Neutrophil (primary cell): ENCODE measurements at regions not wholly inside any gene's neighbourhood (a gene's known extent, or its start where the extent isn't known, plus 50 kb on each side); places are given as distances from the start of the nearest gene placed in this dataset.
"Not testable (repeated sequence)": the region's sequence is repeated elsewhere in the genome, so short reads cannot be mapped to it uniquely, and the experiment has no call there.

ENCODE experiments used
- H3K27ac ChIP-seq: fragments of 200-600 bp; sonication (generic); 2 replicates; pipeline ENCODE4 v1.5.1; 2016; ENCODE audit warnings: mild to moderate bottlenecking, moderate library complexity
- H3K27me3 ChIP-seq: fragments of 200-600 bp; sonication (generic); 2 replicates; pipeline ENCODE4 v1.6.0; 2016; ENCODE audit warnings: mild to moderate bottlenecking
- H3K36me3 ChIP-seq: fragments of 200-600 bp; sonication (generic); 2 replicates; pipeline ENCODE4 v1.5.1; 2017
- H3K4me1 ChIP-seq, 2 experiments: fragments of 200-600 bp in 1 of 2; sonication (generic) in 1 of 2; 1 replicate in 1 of 2; 2 replicates in 1 of 2; pipeline versions ENCODE4 v1.5.1 to v1.6.1; 2013 to 2016; ENCODE audit warnings: low read depth in 1 of 2, low read length in 1 of 2, mild to moderate bottlenecking in 1 of 2, moderate library complexity in 1 of 2; ENCODE audit not compliant: control insufficient read depth in 1 of 2, insufficient read depth in 1 of 2
- H3K4me3 ChIP-seq, 2 experiments: fragments of 200-600 bp in 1 of 2; sonication (generic) in 1 of 2; 1 replicate in 1 of 2; 2 replicates in 1 of 2; pipeline ENCODE4 v1.5.1; 2013 to 2016; ENCODE audit warnings: low read depth in 1 of 2, low read length in 1 of 2, mild to moderate bottlenecking in 1 of 2, moderate library complexity in 1 of 2
- H3K9me3 ChIP-seq: fragments of 200-600 bp; sonication (generic); 2 replicates; pipeline ENCODE4 v1.5.1; 2016
- CTCF ChIP-seq: fragments of 200-600 bp; sonication (generic); IDR thresholded peaks from 2 replicates; pipeline ENCODE4 v1.5.1; 2016; ENCODE audit warnings: antibody characterized with exemption

DNA sequence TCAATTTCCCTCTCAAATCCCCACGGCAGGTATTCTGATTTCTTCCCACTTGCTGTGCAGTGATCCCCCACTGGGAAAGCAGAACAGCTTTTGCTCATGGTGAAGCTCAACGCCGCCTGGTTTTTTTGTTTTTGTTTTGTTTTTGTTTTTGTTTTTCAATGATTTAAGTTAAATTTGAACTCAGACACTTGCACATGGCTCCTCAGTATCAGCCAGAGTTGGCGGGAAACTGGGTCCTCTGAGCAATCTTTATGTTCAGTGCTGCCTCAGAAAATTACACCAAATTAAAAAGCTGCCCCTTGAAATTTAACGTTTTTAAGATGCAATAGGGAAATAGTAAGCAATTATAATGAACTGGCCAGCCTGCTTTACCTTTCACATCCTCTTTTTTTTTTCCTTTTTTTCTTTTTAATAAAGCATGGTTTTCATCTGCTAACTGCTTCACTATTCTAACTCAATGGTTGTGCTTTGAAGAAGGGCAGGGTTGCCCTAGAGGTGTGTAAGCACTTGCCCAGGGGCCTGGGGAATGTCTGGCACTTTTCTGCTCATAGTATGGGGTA lies 277.0 kb upstream of the HNRNPA3 start:
- no peak for TF ChIP-seq CTCF
- H3K9me3 ChIP-seq, result no peaks in the 10 kb centered on the region
- H3K36me3 ChIP-seq, result no peaks in the 10 kb centered on the region
- H3K27ac ChIP-seq, result no peak overlapping the region
- no peaks in the 10 kb centered on the region for H3K4me1 ChIP-seq
- no peak overlapping the region for H3K4me3 ChIP-seq
- no peaks in the 10 kb centered on the region for H3K27me3 ChIP-seq

GRCh38 chr2:176936410-176936809 lies 276.2 kb upstream of the HNRNPA3 start:
- no peak for TF ChIP-seq CTCF
- H3K9me3 ChIP-seq, result no peaks in the 10 kb centered on the region
- no peak overlapping the region for H3K27ac ChIP-seq
- no peaks in the 10 kb centered on the region for H3K36me3 ChIP-seq
- H3K4me1 ChIP-seq, result no peaks in the 10 kb centered on the region
- no peaks in the 10 kb centered on the region for H3K27me3 ChIP-seq
- no peak overlapping the region for H3K4me3 ChIP-seq

DNA sequence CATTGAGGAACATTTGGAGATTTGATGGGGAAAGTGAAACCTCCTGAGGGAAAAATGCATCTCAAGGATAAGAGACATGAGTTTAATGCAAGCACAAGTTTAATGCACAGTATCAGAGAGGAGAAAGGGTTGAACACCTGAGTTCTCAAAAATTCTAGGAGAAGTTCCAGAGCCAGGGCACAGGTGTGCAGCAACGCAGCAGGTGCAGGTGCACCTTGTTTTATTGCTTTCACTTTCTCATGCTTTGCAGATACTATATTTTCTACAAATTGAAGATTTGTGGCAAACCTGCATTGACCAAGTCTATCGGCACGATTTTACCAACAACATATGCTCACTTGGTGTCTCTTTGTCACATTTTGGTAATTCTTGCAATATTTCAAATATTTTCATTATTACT lies 267.6 kb upstream of the HNRNPA3 start:
- H3K36me3 ChIP-seq, result no peaks in the 10 kb centered on the region
- H3K4me1 ChIP-seq, result no peaks in the 10 kb centered on the region
- no peaks in the 10 kb centered on the region for H3K9me3 ChIP-seq
- TF ChIP-seq CTCF, result no peak
- no peak overlapping the region for H3K27ac ChIP-seq
- H3K4me3 ChIP-seq, result no peak overlapping the region
- no peaks in the 10 kb centered on the region for H3K27me3 ChIP-seq

GRCh38 chr2:176947754-176948153 lies 264.8 kb upstream of the HNRNPA3 start:
- no peaks in the 10 kb centered on the region for H3K9me3 ChIP-seq
- no peaks in the 10 kb centered on the region for H3K36me3 ChIP-seq
- H3K27ac ChIP-seq, result no peak overlapping the region
- no peaks in the 10 kb centered on the region for H3K4me1 ChIP-seq
- no peak overlapping the region for H3K4me3 ChIP-seq
- no peak for TF ChIP-seq CTCF
- H3K27me3 ChIP-seq, result no peaks in the 10 kb centered on the region

GRCh38 chr2:176951218-176951617 lies 261.4 kb upstream of the HNRNPA3 start:
- H3K4me1 ChIP-seq, H3K36me3 ChIP-seq, H3K4me3 ChIP-seq, H3K27me3 ChIP-seq, H3K9me3 ChIP-seq, H3K27ac ChIP-seq: not testable (repeated sequence)

- Histone ChIP-seq H3K27ac (no peak overlapping the region), H3K4me3 (no peak overlapping the region), H3K4me1 (peaks cover 0 to 10% of the 10 kb centered on the region in 2 experiments), H3K9me3 (no peaks in the 10 kb centered on the region), H3K36me3 (no peaks in the 10 kb centered on the region), H3K27me3 (no peaks in the 10 kb centered on the region)
- TF ChIP-seq CTCF, result no peak
These were observed 255.8 kb upstream of the HNRNPA3 start for GRCh38 chr2:176956791-176957190.
